Heart left ventricle (tissue), 13 donors: ENCODE measurements at regions not wholly inside any gene's neighbourhood (a gene's known extent, or its start where the extent isn't known, plus 50 kb on each side); places are given as distances from the start of the nearest gene placed in this dataset.

Source experiments
- CTCF ChIP-seq, 12 donors: fragments of 200-600 bp; sonication (generic) in 4 of 12; IDR thresholded peaks; one replicate each; pipeline versions ENCODE4 v1.5.0 to v1.8.0; 2018 to 2022; ENCODE audit warnings: antibody characterized with exemption in 12 of 12, mild to moderate bottlenecking in 5 of 12
- POLR2A ChIP-seq, 2 donors: fragments of 450-650 bp; IDR thresholded peaks; one replicate each; pipeline ENCODE4 v1.6.1; 2017; ENCODE audit warnings: antibody characterized with exemption in 2 of 2, mild to moderate bottlenecking in 2 of 2, moderate library complexity in 2 of 2
- donor health status: ischemic (EF 13 %, LVEDD 7.1; RV severe dilation, severe dysfunction).
- donor health status: DM: no; HTN: yes; CAD: no.
- donor health status: DM: no; HTN: no; CAD: no.
- donor health status: ischemic (EF 25% LVEDD 6.9; RV normal size, moderate dysfunction).
- donor health status: ischemic (EF 25% LVEDD 5.7; RV mildly dilated, moderate dysfunction).
- donor health status: ischemic (EF 35%, LVEDD 5.7; RV mildly dilated, moderate dysfunction).
- donor health status: nonischemic (EF 11% LVEDD 7.7; RV severe dilation, severe dysfunction).
- donor health status: DM: yes; HTN: yes; CAD: no.
- donor health status: PGD.
- donor health status: ischemic (EF 29% LVEDD 5.4; RV normal size, mild dysfunction).
- donor health status: nonischemic (EF 23%, LVEDD 6.1; RV moderate dilation, normal function).

GRCh38 chr10:78764846-78765430 is 303.8 kb upstream of the ZMIZ1 start:
- no peak for TF ChIP-seq CTCF (IDR thresholded peaks at IDR 0.05)
- TF ChIP-seq POLR2A (IDR thresholded peaks at IDR 0.05): no peak
